ENCODE measurements at regions not wholly inside any gene's neighbourhood (a gene's known extent, or its start where the extent isn't known, plus 50 kb on each side); places are given as distances from the start of the nearest gene placed in this dataset.
A peak's percentile ranks its signal among the peaks of the same experiment; 100 is the strongest.
"Not testable (repeated sequence)": the region's sequence is repeated elsewhere in the genome, so short reads cannot be mapped to it uniquely, and the experiment has no call there.

DNA sequence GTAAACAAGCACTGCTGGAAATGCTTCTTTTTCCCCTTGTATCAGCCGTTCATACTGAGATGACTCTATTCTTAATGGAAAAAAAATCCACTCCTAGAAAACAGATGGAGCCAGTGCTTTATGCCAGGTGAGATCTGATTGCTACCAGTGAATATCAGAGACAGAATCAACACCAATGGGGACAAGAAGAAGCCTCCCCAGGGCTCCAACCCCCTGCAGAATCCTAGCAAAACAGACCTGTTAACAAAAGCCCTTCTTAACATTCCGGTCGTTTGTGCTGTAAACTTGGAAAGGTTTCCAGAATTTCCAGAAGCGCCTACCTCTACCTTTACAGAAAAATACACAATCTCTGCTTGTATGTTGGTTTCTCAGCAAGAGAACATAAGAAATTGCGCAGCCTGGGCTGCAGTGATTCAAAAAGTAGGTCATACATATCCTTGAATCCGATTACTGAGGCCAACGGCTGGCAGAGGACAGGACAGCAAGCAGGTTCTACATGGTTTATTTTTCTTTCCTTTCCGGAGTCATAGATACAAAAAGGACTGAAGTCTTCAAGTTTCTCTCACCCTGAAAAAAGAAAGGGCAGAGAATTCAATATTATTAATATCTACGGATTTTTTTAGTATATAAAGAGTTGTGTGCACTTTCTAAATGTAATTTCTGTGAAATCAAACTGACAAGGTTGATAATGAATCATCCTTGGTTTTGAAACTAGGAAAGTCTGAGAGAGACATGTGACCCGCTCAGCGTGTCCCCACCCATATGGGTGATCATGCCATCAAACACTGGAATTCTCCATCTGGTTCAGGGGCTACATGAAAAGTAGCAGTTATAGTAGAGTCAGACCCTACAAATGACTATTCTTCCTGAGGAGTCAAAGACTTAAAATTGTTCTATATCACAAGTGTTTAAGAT lies 266.7 kb upstream of the MGAT5 start:
- Mint-ChIP-seq H3K36me3 (ENCODE audit: unreplicated experiment) (no peaks in the 10 kb centered on the region), H3K4me3 (ENCODE audit: unreplicated experiment) (no peak overlapping the region), H3K9me3 (ENCODE audit: unreplicated experiment) (peaks cover 3% of the 10 kb centered on the region), H3K27me3 (ENCODE audit: unreplicated experiment) (peaks cover 2% of the 10 kb centered on the region), H3K4me1 (ENCODE audit: low read depth, unreplicated experiment) (no peaks in the 10 kb centered on the region), H3K27ac (ENCODE audit: unreplicated experiment) (no peak overlapping the region)
- no peak for DNase-seq
- TF ChIP-seq, protein P1, sequence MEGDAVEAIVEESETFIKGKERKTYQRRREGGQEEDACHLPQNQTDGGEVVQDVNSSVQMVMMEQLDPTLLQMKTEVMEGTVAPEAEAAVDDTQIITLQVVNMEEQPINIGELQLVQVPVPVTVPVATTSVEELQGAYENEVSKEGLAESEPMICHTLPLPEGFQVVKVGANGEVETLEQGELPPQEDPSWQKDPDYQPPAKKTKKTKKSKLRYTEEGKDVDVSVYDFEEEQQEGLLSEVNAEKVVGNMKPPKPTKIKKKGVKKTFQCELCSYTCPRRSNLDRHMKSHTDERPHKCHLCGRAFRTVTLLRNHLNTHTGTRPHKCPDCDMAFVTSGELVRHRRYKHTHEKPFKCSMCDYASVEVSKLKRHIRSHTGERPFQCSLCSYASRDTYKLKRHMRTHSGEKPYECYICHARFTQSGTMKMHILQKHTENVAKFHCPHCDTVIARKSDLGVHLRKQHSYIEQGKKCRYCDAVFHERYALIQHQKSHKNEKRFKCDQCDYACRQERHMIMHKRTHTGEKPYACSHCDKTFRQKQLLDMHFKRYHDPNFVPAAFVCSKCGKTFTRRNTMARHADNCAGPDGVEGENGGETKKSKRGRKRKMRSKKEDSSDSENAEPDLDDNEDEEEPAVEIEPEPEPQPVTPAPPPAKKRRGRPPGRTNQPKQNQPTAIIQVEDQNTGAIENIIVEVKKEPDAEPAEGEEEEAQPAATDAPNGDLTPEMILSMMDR (IDR thresholded peaks at IDR 0.05; ENCODE audit: partially characterized antibody, unreplicated experiment) = no peak

- peaks cover 3% of the 10 kb centered on the region for H3K9me3 Mint-ChIP-seq (ENCODE audit: unreplicated experiment)
- no peak overlapping the region for H3K27ac Mint-ChIP-seq (ENCODE audit: unreplicated experiment)
- peaks cover 2% of the 10 kb centered on the region for H3K27me3 Mint-ChIP-seq (ENCODE audit: unreplicated experiment)
- TF ChIP-seq, protein P1 (IDR thresholded peaks at IDR 0.05; ENCODE audit: partially characterized antibody, unreplicated experiment) = no peak
- no peak for DNase-seq
- H3K36me3 Mint-ChIP-seq (ENCODE audit: unreplicated experiment) = no peaks in the 10 kb centered on the region
- no peak overlapping the region for H3K4me3 Mint-ChIP-seq (ENCODE audit: unreplicated experiment)
- peaks cover 4% of the 10 kb centered on the region for H3K4me1 Mint-ChIP-seq (ENCODE audit: low read depth, unreplicated experiment)
Observed at GRCh38 chr2:133988316-133988891, 265.5 kb upstream of the MGAT5 start.

DNA sequence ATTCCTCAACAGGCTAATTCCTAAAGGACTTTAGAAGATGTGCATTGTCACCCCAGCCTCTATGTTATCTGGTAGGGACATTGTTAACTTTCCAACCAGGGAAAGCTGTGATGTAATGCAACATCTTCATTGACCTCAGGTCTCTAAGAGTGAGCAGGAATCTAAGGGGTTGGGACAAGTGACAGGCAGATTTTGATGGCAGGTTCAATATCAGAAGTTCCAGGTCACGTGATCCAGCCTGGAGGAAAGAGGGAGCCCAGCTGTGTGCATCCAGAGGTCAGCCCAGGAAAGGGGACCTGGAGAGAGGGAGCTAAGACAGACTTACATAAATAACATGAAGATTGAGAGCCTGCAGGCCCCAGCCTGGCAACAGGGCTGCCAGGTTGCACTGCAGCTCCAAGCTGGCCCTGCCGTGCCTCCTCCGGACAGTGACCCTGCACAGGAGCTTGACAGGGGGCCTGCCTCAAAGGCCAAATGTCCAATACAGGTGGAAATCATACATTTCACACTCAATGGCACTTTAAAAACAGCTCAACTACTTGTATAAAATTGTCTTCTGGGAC lies 262.2 kb upstream of the MGAT5 start:
- Mint-ChIP-seq H3K36me3 (ENCODE audit: unreplicated experiment) (no peaks in the 10 kb centered on the region), H3K9me3 (ENCODE audit: unreplicated experiment) (peaks cover 3% of the 10 kb centered on the region), H3K27ac (ENCODE audit: unreplicated experiment) (no peak overlapping the region), H3K4me1 (ENCODE audit: low read depth, unreplicated experiment) (peaks cover 6% of the 10 kb centered on the region), H3K4me3 (ENCODE audit: unreplicated experiment) (no peak overlapping the region), H3K27me3 (ENCODE audit: unreplicated experiment) (peaks cover 2% of the 10 kb centered on the region)
- DNase-seq = no peak
- TF ChIP-seq, protein P1 (IDR thresholded peaks at IDR 0.05; ENCODE audit: partially characterized antibody, unreplicated experiment) = no peak

DNA sequence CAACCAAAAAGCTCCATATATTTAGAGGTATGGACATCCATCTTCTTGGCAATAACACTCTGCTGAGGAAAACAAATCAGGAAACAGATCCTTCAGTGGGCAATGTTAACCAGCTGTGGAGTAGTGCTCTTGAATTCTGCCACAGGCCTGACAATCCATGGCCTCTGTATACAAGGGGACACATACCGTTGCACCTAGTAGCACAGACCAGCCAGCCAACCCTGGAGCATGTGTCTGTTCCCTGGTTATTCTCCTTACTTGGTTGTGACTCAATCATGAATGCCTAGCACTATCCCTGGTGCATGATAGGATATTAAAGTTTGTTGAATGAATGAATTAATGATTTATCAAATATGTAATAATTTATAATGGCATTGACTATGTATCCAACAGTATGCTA lies 261.4 kb upstream of the MGAT5 start:
- Mint-ChIP-seq H3K36me3 (ENCODE audit: unreplicated experiment) (no peaks in the 10 kb centered on the region), H3K4me1 (ENCODE audit: low read depth, unreplicated experiment) (peaks cover 6% of the 10 kb centered on the region), H3K27ac (ENCODE audit: unreplicated experiment) (no peak overlapping the region), H3K9me3 (ENCODE audit: unreplicated experiment) (peaks cover 3% of the 10 kb centered on the region), H3K4me3 (ENCODE audit: unreplicated experiment) (no peak overlapping the region), H3K27me3 (ENCODE audit: unreplicated experiment) (peaks cover 2% of the 10 kb centered on the region)
- no peak for DNase-seq
- TF ChIP-seq, protein P1 (IDR thresholded peaks at IDR 0.05; ENCODE audit: partially characterized antibody, unreplicated experiment) = no peak

DNA sequence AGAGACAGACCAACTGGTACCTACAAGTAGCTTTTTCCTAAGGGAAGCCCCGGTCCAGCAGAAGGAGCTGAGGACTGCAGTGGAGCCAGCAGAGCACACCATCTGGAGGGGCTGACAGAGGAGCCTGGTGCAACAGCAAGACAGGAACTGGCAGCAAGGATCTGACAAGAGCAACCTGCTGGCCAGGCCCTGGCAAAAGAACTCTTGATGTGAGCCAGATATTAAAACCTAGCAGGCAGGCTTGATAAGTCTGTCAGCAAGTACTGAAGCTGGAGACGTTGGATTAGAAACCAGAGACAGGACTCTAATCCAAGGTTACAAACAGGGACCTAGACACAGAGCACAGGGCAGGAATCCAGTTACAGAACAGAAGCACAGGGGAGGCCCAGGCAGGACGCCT lies 260.7 kb upstream of the MGAT5 start:
- Mint-ChIP-seq H3K4me3 (ENCODE audit: unreplicated experiment) (no peak overlapping the region), H3K27ac (ENCODE audit: unreplicated experiment) (no peak overlapping the region), H3K4me1 (ENCODE audit: low read depth, unreplicated experiment) (peaks cover 6% of the 10 kb centered on the region), H3K27me3 (ENCODE audit: unreplicated experiment) (peaks cover 2% of the 10 kb centered on the region), H3K36me3 (ENCODE audit: unreplicated experiment) (no peaks in the 10 kb centered on the region), H3K9me3 (ENCODE audit: unreplicated experiment) (peaks cover 3% of the 10 kb centered on the region)
- TF ChIP-seq, protein P1 (IDR thresholded peaks at IDR 0.05; ENCODE audit: partially characterized antibody, unreplicated experiment) = no peak
- peak; percentile 37 for DNase-seq

DNA sequence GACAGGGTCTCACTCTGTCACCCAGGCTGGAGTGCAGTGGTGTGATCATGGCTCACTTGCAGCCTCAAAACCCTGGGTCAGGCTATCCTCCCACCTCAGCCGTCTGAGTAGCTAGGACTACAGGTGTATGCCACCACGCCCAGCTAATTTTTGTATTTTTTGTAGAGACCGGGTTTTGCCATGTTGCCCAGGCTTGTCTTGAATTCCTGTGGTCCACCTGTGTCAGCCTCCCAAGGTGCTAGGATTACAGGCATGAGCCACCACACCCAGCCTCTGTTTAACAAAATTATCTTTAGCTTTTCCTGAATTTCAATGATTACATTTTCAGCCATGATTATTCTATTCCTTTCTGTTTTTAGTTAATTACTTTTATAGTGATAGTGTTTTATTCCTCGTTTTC lies 255.1 kb upstream of the MGAT5 start:
- H3K4me1 Mint-ChIP-seq (ENCODE audit: low read depth, unreplicated experiment); H3K27ac Mint-ChIP-seq (ENCODE audit: unreplicated experiment); H3K27me3 Mint-ChIP-seq (ENCODE audit: unreplicated experiment); H3K9me3 Mint-ChIP-seq (ENCODE audit: unreplicated experiment); H3K36me3 Mint-ChIP-seq (ENCODE audit: unreplicated experiment); H3K4me3 Mint-ChIP-seq (ENCODE audit: unreplicated experiment); DNase-seq: not testable (repeated sequence)

Measured in glutamatergic neuron (in vitro differentiated cells).